ENCODE measurements at regions not wholly inside any gene's neighbourhood (a gene's known extent, or its start where the extent isn't known, plus 50 kb on each side); places are given as distances from the start of the nearest gene placed in this dataset.

DNA sequence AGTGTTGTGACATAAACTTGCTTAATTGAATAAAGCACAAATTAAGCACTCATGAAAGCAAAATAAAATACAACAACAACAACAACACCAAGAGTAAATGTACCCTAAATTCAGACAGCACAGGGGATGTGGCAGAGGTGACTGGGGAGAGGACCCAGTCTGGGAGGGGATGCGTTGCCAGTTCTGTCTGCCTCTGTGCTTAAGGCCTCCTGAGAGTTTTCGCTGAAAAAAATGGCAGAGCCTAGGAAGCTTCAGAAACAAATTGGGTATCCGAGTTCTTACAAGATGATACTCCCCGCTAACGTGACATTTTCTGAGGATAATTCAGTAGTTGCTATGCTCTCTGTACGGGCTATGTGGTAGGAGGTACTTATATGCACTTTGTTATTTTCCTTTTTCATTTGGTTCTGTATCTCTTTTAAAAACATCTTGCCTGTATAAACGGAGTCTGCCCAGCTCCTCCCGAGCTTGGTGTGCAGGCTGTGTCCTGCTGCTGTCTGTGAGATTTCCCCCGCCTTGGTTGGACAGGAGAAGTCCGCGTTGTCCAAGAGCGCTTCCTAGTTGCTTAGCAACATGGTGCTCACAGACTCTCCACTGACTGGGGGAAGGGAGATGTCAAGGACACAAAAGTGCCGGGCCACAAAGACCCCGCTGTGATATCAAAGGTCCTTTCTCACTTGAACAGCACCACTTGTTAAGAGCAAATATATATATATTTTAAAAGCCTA lies 134.2 kb upstream of the CPHXL start:
- TF ChIP-seq, protein P1, sequence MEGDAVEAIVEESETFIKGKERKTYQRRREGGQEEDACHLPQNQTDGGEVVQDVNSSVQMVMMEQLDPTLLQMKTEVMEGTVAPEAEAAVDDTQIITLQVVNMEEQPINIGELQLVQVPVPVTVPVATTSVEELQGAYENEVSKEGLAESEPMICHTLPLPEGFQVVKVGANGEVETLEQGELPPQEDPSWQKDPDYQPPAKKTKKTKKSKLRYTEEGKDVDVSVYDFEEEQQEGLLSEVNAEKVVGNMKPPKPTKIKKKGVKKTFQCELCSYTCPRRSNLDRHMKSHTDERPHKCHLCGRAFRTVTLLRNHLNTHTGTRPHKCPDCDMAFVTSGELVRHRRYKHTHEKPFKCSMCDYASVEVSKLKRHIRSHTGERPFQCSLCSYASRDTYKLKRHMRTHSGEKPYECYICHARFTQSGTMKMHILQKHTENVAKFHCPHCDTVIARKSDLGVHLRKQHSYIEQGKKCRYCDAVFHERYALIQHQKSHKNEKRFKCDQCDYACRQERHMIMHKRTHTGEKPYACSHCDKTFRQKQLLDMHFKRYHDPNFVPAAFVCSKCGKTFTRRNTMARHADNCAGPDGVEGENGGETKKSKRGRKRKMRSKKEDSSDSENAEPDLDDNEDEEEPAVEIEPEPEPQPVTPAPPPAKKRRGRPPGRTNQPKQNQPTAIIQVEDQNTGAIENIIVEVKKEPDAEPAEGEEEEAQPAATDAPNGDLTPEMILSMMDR (conservative IDR thresholded peaks at IDR 0.05; ENCODE audit: low read length) = no peak
- no peak for TF ChIP-seq EZH2phosphoT487 (IDR thresholded peaks at IDR 0.05; ENCODE audit: borderline replicate concordance, low read depth, low read length)
